HTR-8/SVneo (cell line): ENCODE measurements at regions not wholly inside any gene's neighbourhood (a gene's known extent, or its start where the extent isn't known, plus 50 kb on each side); places are given as distances from the start of the nearest gene placed in this dataset.

Experiments
- DNase-seq: peaks from one replicate; pipeline ENCODE4 v3.0.0; 2011; ENCODE audit warnings: low spot score, mixed read lengths; ENCODE audit not compliant: insufficient read length
- FAIRE-seq: peaks from 2 replicates; lab custom pipeline; 2011; peaks lifted over from hg19 to GRCh38; lab: Jason Lieb, UNC

DNA sequence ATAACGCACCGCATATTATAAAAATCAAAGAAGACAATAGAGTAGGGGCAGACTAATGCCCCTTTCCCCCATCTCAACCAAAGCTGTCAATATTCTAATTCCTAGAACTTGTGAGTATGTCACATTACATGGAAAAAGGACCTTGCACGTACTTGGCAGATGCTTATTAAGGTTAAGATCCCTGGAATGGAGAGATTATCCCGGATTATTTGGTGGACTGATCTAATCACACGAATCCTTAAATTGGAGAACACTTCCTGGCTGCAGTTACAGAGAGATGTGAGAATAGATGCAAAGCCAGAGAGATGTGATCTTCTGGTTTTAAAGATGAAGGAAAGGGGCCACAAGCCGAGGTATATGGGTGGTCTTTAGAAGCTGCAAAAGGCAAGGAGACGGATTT, 548.7 kb downstream of the SPRY1 start:
- no peak for FAIRE-seq

DNA sequence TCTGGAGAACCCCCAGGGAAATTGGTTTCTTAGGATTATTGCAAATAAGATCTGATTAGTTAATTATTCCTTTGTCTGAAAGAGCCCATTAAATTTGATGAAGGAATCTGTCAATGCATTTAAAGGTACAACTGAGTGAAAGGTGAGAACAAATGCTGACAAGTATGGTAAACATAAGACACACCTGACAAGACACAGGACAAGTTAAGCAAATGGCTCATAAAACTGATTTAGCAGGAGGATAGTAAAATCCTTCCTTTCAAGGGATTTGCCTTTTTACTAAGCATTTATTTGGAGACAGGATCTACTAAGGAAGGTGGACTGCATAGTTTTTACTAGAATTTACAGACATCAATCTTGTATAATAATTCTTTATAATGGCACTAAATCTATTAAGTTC, 553.9 kb downstream of the SPRY1 start:
- no peak for FAIRE-seq

More for the DNA sequence above, 548.7 kb downstream of the SPRY1 start:
- no peak for DNase-seq

DNA sequence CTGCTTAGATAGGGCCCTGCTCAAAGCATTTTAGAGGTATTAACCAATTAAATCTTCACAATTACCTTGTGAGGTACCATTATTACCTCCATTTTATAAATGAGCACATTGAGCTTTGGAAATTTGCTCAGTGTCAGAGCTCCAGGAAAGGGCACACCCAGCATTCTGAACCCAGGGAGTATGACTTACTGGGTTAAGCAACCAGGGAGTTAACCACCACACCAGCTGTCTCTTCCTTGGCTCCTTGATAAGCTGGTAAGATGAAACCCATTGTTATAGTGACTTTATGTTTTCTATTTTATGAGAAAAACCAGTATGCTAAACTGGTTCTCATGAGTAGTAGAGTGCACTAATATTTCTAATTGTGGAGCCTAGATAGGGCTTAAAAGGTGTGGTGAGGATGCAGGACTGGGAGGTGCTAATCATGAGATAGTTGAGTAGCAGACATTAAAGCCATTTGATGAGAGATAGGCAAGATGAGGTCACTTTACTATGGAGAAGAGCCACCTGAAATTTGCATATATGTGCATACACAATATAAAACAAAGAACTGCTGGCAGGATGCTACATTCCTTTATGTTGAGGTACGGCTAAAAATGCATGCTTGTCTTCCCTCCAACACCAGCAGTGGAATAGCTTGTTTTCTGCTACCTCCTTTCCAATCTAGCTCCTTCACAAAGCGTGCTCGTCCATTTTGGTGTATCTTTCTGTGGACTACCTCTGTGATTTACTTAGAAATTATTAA, 556.1 kb downstream of the SPRY1 start:
- DNase-seq (no peak), FAIRE-seq (no peak)

More for the DNA sequence above, 553.9 kb downstream of the SPRY1 start:
- DNase-seq: no peak

DNA sequence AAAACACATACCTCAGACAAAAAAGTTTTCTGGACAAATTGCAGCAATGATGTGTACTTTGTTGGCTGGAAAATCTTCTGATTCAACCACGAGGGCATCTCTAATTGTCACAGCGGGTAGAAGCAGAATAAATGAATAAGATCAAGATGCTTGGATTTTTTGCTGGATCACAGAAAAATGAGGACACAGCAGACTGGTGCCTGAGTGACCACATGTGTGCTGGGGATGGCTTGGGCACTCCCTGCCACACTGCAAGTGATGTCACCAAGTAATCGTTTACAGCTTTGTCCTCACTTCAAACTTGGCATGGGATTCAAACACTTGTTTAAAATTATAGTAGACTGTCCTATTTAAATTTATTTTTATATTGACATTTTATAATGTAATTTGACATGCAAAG, 557.0 kb downstream of the SPRY1 start:
- FAIRE-seq (no peak), DNase-seq (no peak)

DNA sequence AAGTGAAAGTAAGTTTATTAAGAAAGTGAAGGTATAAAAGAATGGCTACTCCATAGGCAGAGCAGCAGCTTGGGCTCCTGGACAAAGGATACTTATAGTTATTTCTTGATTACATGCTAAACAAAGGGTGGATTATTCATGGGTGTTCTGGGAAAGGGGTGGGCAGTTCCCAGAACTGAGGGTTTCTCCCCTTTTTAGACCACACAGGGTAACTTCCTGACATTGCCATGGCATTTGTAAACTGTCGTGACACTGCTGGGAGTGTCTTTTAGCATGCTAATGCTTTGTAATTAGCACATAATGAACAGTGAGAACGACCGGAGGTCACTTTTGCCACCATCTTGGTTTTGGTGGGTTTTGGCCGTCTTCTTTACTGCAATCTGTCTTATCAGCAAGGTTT, 557.6 kb downstream of the SPRY1 start:
- no peak for DNase-seq
- FAIRE-seq: no peak

DNA sequence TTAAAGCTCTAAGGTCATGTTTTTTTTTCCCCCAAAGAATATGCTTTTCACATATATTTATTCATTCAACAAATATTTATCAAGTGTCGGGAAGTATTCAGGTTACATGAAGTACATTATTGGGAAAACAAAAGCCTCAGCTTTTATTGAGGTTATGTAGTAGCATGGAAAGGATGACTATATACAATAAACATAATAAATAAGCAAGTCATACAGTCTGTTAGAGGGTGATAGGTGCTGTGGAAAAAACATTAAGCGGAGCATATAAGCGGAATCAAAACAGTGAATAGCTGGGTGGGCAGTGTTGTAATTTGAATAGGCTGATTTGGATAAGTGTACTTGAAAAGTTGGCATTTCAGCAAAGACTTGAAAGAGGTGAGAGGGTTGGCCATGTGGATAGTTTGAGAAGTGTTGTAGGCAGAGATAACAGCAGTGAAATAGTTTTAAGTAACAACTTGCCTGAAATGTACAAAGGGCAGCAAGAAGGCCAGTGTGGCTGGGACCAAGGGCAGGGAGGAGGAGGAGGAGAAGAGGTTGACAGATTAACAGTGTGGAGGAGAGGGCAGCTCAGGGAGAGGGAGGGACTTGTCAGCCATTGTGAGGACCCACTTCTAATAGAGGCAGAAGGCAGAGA, 558.7 kb downstream of the SPRY1 start:
- DNase-seq (no peak), FAIRE-seq (no peak)

DNA sequence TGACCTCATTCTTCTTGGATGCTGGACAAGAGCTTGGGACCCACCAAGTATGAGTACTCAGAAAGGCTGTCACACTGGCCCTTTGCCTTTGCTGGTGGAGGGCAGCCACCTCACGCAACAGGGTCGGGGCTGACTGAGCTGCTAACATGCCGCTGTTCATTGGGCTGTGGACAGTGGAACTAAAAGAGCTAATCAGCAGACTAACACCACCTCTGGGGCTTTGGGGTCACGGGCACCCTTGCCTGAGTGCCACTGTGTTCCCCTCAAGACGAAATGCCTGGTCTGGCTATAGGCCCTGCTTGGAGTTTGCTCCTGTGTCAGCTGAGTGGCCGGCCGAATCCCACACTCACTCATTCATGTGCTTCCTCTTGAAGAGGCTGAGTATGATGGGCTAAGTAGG, 559.6 kb downstream of the SPRY1 start:
- FAIRE-seq: no peak

DNA sequence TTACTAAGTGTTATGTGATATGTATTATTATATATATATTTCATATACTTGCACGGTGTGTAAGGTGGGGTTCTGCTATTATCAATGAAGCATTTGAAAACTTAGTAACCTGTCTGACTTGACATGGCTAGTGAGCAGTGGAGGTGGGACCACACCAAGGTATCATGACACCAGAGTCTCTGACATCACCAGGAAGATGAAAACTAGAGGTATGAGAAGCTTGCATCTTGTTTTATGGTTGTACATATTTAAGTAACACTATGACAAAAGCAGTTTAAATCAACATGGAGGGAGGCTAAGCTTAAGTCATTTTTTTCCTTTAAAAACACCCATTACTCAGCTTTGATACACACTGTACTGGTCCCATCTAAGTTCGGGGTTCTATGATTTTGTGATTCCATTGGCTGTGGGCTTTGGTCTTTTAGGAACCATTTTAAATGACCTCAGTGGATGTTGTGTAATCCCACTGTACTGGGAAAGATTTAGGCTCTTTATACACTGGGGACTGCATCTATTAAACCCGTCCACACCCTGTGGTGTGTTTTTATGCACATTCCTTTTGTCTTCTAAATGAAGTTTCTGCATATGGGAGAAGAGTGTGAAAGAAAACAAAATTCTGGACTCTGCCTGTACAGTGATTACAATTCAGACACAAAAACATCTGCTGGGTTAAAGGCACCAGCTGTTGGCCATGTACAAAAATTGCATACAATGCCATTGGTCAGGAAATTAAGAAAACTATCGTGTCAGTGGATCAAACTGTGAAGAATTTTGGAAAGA, 570.6 kb downstream of the SPRY1 start:
- FAIRE-seq (no peak), DNase-seq (no peak)

More for the DNA sequence above, 559.6 kb downstream of the SPRY1 start:
- DNase-seq: no peak

DNA sequence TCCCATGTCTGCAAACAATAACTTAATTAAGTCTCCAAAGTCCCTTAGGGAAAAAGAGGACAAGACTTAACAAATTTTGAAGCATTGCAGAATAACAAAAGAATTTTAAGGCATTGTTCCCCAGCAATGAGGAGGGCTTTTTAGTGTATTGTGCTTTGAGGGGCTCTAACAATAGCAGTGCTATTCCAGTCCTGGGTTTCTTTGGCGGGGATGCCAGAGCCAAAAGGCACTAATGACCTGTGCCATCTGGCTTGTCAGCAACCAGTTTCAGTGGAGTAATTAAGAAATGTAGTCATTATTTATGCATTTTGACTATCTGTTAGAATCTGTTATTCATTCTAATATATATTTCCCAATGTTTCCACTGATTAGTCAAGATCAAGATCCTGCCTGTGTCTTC, 575.4 kb downstream of the SPRY1 start:
- FAIRE-seq (no peak), DNase-seq (no peak)

DNA sequence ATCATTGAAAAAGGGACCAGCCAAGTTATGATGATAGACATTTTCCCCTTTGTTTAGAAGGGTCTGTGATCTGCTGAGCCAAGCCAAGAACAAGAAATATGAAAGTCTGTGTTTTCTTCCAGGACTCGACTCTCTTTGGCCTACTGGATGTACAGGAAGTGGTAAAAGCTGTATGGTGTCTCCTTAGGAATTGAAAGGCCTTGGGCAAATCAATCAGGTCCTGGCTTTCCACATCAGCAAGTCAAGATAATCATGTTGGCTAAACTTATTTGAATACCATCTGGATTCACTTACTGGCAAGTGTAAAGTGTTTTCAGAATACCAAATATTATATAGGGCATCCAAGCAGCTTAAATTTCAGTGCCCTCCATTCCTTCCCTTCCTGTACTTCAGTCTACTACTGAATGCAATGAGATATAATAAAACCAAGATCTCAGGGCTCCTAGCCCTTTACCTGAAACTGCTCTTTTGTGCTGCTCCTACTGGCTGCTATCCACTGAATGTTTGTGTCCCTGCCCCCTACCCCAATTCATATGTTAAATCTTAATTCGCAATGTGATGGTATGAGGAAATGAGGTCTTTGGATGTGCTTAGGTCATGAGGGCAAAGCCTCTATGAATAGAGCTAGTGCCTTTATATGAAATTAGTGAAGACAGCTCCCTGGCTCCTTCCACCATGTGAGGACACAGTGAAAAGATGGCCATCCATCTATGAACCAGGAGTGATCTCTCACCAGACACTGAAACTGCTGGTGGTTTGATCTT, 578.0 kb downstream of the SPRY1 start:
- FAIRE-seq (no peak), DNase-seq (no peak)

DNA sequence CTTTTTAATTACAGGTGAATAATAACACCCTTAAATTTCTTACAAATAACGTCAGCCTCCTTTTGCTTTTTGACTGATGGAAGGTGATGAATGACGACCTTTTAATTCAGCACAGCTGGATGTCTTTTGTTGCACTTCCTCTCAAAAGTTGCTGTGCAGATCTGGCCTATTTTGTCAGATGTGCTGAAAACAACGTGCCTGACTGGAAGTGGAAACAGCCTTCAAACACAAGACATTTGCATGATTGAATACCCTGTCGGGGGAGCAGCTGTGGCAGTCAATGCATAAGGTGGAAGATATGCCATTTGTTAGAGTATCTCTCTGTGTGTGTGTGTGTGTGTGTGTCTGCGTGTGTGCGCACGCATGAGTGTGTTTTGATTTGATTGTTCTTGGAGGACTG, 579.7 kb downstream of the SPRY1 start:
- FAIRE-seq (peak; percentile 9), DNase-seq (no peak)

DNA sequence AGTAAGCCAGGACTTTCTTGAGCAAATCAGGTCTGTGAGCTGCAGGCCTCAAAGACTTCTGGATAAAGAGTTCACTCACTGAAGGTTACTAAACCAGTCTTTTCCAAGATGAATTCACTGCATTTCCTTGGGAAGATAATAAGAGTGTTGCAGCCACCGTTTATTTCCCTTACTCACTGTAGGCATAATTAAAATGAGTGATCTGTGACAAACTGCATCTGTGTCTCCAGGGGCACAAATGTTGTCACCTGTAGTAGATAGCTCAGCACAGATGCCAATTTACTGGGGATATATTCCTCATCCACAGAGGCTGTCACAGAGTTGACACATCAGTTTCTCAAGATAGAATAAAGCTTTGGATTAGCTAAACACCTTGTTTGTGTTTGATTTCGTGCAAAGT, 580.2 kb downstream of the SPRY1 start:
- DNase-seq: no peak
- no peak for FAIRE-seq

DNA sequence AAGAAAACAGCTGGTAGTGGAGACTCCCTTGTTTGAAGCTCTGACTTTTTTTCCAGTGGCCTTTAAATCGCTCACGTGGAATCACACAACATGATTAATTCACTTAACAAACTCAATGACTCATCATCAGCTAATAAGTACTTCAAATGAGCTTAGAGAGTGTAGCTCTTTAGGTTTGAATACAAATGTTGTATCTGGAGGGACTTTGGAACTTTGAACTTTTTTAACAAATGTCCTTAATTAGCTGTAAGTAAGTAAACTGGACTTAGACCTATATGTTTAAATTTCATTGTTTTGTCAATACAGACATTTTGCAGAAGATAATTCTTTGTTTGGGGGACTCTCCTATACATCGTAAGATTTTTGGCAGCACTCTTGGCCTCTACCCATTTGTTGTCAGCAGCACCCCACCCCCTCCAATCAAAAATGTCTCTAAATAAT, 581.1 kb downstream of the SPRY1 start:
- FAIRE-seq: no peak

DNA sequence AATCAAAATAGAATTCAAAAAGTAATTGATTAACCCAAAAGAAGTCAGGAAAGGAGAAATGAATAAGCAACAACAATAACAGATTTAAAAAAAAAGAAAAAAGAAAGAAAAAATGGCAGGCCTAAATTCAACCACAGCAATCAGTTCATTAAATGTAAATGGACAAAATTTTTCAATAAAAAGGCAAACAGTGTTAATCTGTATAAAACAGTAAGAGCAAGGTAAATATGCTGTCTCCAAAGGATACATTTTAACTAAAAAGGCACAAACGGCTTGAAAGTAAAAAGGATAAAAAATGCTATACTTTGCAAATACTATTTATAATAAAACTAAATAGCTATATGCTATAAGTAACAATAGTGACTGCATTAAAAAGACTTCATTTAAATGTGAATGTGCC, 582.0 kb downstream of the SPRY1 start:
- FAIRE-seq: no peak
- DNase-seq: no peak

More for the DNA sequence above, 581.1 kb downstream of the SPRY1 start:
- no peak for DNase-seq

DNA sequence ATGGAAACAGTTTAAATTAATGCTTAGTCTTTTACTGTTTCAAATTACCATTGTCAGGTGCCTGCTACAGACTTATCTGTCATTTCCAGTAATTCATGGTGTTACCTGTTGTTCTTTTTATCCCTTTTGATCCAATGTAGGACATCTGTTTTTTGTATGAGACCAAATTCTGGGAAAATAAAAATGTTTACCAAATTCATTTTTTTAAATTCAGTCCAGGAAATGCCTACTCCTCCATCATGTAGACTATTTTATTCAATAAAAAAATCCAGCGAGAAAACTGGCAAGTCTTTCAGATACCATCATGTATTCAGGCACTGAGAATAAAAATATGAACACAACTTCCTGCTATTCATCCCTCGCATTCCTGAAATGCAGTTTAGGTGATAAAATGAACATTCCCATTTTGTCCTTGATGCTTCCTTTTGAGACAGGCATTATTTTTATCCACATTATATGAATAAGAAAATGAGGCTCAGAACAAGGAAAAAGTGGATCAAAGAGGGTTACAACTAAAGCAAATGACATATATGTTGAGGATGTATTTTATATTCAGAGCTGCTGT, 584.2 kb downstream of the SPRY1 start:
- no peak for FAIRE-seq
- no peak for DNase-seq

DNA sequence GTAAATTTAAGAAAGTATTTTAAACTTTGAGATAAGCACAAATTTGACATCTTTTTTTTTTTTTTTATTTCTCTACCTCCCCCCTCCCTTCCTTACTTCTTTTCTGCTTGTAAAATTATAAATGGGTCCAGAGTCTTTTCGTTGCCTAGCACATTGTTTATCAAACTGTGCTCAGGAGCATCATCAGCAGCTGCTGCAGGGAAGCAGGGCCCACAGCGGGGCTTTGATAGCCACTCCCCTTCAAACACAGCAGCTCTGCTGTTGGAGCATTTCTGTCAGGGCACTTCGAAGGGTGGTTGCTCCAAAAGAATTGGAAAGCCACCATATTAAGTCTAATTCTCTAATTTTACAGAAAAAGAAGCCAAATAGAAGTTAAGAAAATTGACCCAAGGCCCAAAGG, 588.3 kb downstream of the SPRY1 start:
- FAIRE-seq (no peak), DNase-seq (no peak)

DNA sequence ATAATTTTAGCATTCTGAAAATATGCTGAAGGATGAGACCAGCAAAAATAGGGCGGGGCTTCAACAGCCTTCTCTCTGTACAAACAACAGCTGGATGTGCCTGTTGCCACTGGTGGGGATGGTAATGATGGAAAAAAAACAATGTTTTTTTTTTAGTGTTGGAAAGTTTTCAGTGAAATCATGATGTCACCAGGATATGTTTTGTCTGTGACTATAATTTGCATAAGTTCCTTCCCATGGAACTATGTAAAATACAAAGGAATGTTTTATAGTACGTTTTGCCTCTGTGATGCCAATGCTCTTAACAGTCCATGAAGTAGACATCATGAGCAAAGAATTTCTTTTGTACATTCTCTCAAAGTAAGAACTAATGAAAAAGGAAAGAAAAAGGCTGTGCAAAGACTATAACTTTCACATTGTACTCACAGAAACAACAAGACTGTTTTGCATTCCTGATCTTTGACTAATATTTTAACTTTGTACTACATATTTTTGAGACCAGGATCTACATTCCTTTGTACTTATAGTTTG, 589.7 kb downstream of the SPRY1 start:
- no peak for FAIRE-seq
- DNase-seq: peak; percentile 43

DNA sequence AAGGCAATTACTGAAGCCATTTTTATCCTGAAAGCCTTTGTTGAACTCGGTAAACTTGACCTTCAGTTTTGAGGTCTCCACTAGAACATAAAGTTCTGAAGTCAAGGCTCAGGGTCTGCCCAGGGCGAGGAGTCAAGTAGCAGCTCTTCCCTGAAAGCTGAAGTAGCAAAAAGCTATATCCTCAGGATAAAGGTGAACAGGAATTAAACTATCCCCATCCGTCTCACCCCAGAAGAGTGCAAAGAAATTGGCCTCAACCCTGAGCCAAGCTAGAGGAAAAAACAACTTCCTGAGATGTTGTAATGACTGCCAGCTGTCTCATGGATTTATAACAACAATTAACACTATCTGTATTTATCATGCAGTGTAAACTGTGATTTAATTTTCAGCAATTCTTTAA, 590.8 kb downstream of the SPRY1 start:
- no peak for DNase-seq
- no peak for FAIRE-seq

DNA sequence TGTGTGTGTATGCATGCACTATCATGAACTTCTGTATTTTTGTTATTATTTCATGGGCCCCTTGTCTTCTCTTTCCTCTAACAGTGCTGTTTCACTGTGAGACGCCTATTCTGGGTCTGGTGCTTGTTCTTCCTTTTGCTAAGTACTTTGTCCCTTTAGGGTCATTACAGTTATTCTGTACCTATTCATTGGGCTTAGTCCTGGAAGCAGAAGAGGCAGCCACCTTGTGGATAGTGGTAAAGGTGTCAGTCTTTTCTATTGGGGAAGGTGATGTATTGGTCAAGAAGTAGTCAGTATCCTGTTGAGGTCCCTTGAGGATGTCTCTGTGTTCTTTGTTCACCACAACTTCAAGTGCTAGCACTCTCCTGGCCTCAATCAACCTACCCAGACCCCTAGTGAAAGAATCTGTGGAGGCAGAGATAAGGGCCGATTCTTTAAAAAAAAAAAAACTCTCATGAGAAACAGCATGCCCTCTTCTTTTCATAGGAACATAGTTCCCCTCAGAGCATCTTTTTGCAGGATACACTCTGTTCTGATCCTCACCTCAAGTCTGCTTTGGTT, 593.8 kb downstream of the SPRY1 start:
- FAIRE-seq (no peak), DNase-seq (no peak)

DNA sequence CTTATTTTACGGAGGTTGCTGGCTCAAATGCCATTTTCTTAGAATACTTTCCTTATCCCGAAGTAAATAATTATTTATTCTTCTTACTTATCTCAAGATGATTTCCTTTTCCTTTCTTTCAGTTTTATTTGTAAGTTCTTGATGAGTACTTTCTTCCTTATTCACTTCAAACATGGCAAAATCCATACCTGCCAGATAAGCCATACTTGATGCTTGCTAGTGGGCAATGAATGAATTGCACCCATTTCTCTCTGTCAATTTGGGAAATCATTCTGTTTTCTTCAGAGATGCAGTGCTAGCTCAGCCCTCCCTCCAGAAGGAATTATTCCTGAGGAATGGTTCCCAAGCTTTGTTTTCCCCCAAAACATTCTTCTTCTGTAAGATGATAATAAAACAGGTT, 598.3 kb downstream of the SPRY1 start:
- FAIRE-seq (no peak), DNase-seq (no peak)
